ENCODE measurements at regions not wholly inside any gene's neighbourhood (a gene's known extent, or its start where the extent isn't known, plus 50 kb on each side); places are given as distances from the start of the nearest gene placed in this dataset.

- H3K27ac ChIP-seq = no peak overlapping the region
- H3K4me3 ChIP-seq = no peak overlapping the region
- ATAC-seq (no peak), DNase-seq (no peak)
- no peaks in the 10 kb centered on the region for H3K9me3 ChIP-seq
- no peaks in the 10 kb centered on the region for H3K36me3 ChIP-seq (ENCODE audit: insufficient read depth in 1 of 2, low read depth in 1 of 2)
- peaks cover 0 to 14% (median 2%) of the 10 kb centered on the region in 3 donors for H3K27me3 ChIP-seq (ENCODE audit: insufficient read depth in 3 of 3, low read length in 2 of 3)
- WGBS, 3 donors = 78 to 82% (median 81%) methylated on average over 3 of the region's 3 CpGs
- intact Hi-C loops (cut with DNase I) = no loop called here
- no peak for TF ChIP-seq CTCF (IDR thresholded peaks at IDR 0.05)
- no peaks in the 10 kb centered on the region for H3K4me1 ChIP-seq
Measured at GRCh38 chr20:58140787-58141425, 87.5 kb downstream of the ANKRD60 start.

GRCh38 chr20:58139849-58140786, 88.3 kb downstream of the ANKRD60 start:
- peaks cover 0 to 14% (median 2%) of the 10 kb centered on the region in 3 donors for H3K27me3 ChIP-seq (ENCODE audit: insufficient read depth in 3 of 3, low read length in 2 of 3)
- TF ChIP-seq CTCF (IDR thresholded peaks at IDR 0.05) = no peak
- ATAC-seq = no peak
- no peaks in the 10 kb centered on the region for H3K4me1 ChIP-seq
- 86 to 95% (median 90%) methylated on average over 19 of the region's 19 CpGs for WGBS, 3 donors
- H3K4me3 ChIP-seq = no peak overlapping the region
- H3K36me3 ChIP-seq (ENCODE audit: insufficient read depth in 1 of 2, low read depth in 1 of 2) = no peaks in the 10 kb centered on the region
- no peak for DNase-seq
- intact Hi-C loops (cut with DNase I) = no loop called here
- H3K27ac ChIP-seq = no peak overlapping the region
- no peaks in the 10 kb centered on the region for H3K9me3 ChIP-seq

GRCh38 chr20:58138395-58138794, 90.1 kb downstream of the ANKRD60 start:
- no peaks in the 10 kb centered on the region for H3K36me3 ChIP-seq (ENCODE audit: insufficient read depth in 1 of 2, low read depth in 1 of 2)
- WGBS, 3 donors = 61 to 78% (median 67%) methylated on average over 6 of the region's 6 CpGs
- intact Hi-C loops (cut with DNase I) = no loop called here
- H3K27ac ChIP-seq = no peak overlapping the region
- TF ChIP-seq CTCF (IDR thresholded peaks at IDR 0.05) = no peak
- DNase-seq (no peak), ATAC-seq (no peak)
- H3K27me3 ChIP-seq (ENCODE audit: insufficient read depth in 3 of 3, low read length in 2 of 3) = peaks cover 0 to 14% (median 2%) of the 10 kb centered on the region in 3 donors
- H3K9me3 ChIP-seq = no peaks in the 10 kb centered on the region
- H3K4me1 ChIP-seq = no peaks in the 10 kb centered on the region
- no peak overlapping the region for H3K4me3 ChIP-seq

- peaks cover 0 to 14% (median 2%) of the 10 kb centered on the region in 3 donors for H3K27me3 ChIP-seq (ENCODE audit: insufficient read depth in 3 of 3, low read length in 2 of 3)
Measured at GRCh38 chr20:58137651-58138265, 90.7 kb downstream of the ANKRD60 start.

More at GRCh38 chr20:58137651-58138265, 90.7 kb downstream of the ANKRD60 start:
- DNase-seq = no peak
- intact Hi-C loops (cut with DNase I) = no loop called here
- Histone ChIP-seq H3K27ac (no peak overlapping the region), H3K36me3 (ENCODE audit: insufficient read depth in 1 of 2, low read depth in 1 of 2) (no peaks in the 10 kb centered on the region), H3K4me1 (no peaks in the 10 kb centered on the region), H3K4me3 (no peak overlapping the region), H3K9me3 (no peaks in the 10 kb centered on the region)
- ATAC-seq = no peak
- no peak for TF ChIP-seq CTCF (IDR thresholded peaks at IDR 0.05)
- WGBS, 3 donors = 90 to 93% (median 90%) methylated on average over 9 of the region's 9 CpGs

Data from psoas muscle (tissue), 7 donors.